ENCODE measurements at regions not wholly inside any gene's neighbourhood (a gene's known extent, or its start where the extent isn't known, plus 50 kb on each side); places are given as distances from the start of the nearest gene placed in this dataset.

- no peak for DNase-seq (ENCODE audit: low read depth in 4 of 4, low spot score in 3 of 4)
Observed at GRCh38 chr2:129061069-129061768, 742.6 kb upstream of the HS6ST1 start.

- no peak for DNase-seq (ENCODE audit: low read depth in 4 of 4, low spot score in 3 of 4)
Observed at GRCh38 chr2:129061769-129062121, 743.1 kb upstream of the HS6ST1 start.

DNA sequence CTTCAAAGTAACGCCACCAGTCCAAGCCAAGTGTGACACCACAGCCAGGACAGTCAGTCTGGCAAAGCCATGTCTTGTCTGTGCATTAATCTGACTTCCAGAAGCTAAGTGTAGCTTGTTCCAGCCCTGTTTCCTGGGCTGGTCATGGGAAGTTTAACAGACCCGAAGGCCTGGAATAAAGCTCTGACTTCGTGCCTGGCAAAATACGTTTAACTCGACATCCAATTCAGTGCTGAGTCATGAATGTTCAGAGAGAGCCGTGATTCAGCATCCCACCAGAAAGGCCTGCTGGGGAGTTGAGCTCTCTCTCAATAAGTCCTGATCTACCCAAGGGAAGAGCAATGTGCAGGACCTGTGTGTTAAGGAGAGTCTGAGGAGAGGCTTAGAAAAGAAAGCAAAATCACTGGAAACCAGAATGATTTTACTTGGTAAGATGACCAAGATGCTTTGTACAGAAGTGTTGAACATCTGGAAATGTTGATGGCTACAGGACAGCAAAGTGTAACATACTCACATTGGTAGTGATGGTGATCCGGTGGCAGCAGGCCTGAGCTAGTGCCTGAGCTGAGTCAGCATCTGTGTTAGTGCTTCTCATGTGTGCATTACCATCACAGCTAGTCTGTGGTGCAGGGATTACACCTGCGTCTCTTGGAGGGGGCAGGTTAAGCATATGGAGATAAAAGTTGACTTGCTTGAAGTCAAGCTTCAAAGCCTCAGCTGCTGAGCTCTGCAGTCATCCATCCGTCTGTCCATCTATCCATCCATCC, 743.7 kb upstream of the HS6ST1 start:
- no peak for DNase-seq (ENCODE audit: low read depth in 4 of 4, low spot score in 3 of 4)

- DNase-seq (ENCODE audit: low read depth in 4 of 4, low spot score in 3 of 4) = no peak
Observed at GRCh38 chr2:129067070-129067469, 748.4 kb upstream of the HS6ST1 start.

DNA sequence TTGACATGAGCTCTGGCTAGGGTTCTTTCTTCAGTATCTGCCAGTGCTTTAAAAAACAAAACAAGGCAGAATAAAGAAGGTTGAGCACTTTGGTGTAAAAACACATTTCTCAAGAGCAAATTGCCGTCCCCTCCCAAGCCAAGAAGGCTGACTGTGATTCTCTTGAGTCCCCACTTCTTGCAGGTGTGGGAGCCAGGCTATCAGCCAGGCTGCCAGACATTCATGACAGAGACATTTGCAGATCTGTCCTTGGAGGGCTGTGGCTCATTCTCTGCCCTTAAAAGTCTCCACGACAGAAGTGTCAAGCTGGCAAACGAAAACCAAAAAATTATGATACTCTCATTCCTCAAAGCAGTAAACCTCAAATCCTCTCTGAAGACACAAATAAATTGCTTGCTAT, 749.3 kb upstream of the HS6ST1 start:
- no peak for DNase-seq (ENCODE audit: low read depth in 4 of 4, low spot score in 3 of 4)

DNA sequence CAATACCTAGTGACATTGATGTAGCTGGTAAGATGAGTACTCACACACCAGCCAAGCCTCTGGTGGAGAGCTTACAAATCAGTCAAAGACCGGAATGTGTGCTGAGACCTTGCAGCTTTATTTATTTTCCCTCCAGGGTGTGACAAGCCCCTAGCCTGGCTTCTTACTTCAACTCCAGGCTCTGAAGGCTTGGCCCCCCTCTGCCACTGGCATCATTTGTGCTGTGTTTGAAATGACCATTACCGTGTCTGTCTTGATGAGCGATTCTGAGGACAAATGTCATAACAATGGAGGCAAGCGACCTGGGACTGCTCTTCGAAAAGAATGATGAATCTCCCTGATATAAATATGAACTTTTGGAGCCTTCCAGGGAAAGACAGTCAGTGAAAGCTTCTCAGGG, 749.9 kb upstream of the HS6ST1 start:
- no peak for DNase-seq (ENCODE audit: low read depth in 4 of 4, low spot score in 3 of 4)

- DNase-seq (ENCODE audit: low read depth in 4 of 4, low spot score in 3 of 4) = no peak
Observed at GRCh38 chr2:129069875-129070594, 751.4 kb upstream of the HS6ST1 start.

DNA sequence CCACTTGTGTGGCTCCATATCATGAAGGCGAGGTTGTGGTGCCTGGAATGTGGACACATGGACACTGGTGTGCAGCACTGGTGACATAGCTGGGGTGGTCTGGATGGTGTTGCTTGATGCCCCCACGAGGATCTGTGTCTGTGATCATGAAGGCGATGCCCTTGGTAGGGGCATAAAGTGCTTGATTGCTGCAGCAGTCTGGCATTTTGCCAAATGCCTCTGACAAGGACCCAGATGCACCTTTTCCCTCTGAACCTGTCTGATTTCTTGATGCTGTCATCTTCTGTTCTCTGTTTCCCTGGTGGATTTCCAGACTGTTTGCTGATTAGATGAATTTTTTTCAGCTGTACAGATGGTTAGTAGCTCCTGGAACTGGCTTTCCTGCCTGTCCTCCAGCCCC, 752.0 kb upstream of the HS6ST1 start:
- DNase-seq (ENCODE audit: low read depth in 4 of 4, low spot score in 3 of 4) = no peak

DNA sequence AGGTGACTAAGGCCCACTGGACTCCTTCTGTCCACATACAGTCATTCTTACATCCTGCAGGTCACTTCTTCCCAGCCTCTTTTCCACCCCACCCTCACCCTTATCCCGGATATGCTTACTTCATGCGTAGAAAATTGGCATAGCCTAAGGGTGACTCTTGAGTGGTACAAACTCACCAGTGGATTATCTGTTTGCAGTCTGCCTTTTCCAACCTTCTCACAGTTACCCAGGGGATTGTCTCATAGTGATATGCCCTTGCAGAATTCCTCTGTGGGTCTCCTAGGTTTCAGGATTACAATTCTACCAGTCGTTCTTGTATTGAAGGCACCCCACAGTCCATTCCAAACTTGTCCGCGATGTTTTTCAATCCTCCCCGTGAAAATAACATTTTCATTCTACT, 752.9 kb upstream of the HS6ST1 start:
- no peak for DNase-seq (ENCODE audit: low read depth in 4 of 4, low spot score in 3 of 4)

- DNase-seq (ENCODE audit: low read depth in 4 of 4, low spot score in 3 of 4) = no peak
Observed at GRCh38 chr2:129074298-129074920, 755.7 kb upstream of the HS6ST1 start.

- no peak for DNase-seq (ENCODE audit: low read depth in 4 of 4, low spot score in 3 of 4)
Observed at GRCh38 chr2:129078548-129078947, 759.9 kb upstream of the HS6ST1 start.

- DNase-seq (ENCODE audit: low read depth in 4 of 4, low spot score in 3 of 4) = no peak
Observed at GRCh38 chr2:129080715-129081476, 762.2 kb upstream of the HS6ST1 start.

DNA sequence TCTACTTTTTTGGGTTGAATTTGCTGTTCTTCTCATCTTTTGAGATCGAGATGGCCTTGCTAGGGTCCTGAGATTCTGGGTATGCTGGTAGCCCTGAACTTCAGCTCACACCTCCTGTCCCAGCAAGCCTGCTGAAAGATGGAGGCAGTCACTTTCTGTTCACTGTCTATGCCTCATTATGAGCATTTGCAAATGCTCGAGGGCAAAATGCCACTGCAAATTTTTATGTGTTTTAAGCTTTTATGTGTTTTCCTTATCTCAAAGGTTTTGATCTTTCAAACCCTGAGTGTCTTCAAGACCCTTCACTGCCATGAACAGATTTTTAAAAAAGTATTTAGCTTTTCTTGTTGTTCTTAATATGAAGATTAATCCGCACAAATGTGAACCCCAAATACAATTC, 766.7 kb upstream of the HS6ST1 start:
- no peak for DNase-seq (ENCODE audit: low read depth in 4 of 4, low spot score in 3 of 4)

GRCh38 chr2:129087133-129087813, 768.6 kb upstream of the HS6ST1 start:
- no peak for DNase-seq (ENCODE audit: low read depth in 4 of 4, low spot score in 3 of 4)

DNA sequence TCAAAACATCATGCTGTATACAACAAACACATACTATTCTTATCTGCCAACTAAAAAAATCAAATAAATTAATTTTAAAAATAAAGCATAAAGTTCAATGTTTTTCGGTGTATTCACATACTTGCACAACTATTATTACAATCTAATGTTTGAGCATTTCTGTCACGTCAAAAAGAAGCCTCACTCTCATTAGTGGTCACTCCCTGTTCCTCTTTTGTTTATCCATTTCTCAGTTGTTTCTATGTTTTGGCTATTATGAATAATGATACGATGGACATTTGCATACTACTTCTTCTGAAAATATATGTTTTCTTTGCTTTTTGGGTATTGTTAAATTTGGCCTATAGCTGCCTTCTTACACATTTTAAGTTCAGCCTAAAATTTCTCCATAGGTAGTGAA, 773.0 kb upstream of the HS6ST1 start:
- DNase-seq (ENCODE audit: low read depth in 4 of 4, low spot score in 3 of 4) = no peak

GRCh38 chr2:129092956-129093355, 774.3 kb upstream of the HS6ST1 start:
- DNase-seq (ENCODE audit: low read depth in 4 of 4, low spot score in 3 of 4) = peak in 2 of 4 donors; percentile 36 to 39

- DNase-seq (ENCODE audit: low read depth in 4 of 4, low spot score in 3 of 4) = no peak
Observed at GRCh38 chr2:129101186-129101585, 782.5 kb upstream of the HS6ST1 start.

GRCh38 chr2:129103936-129104878, 785.5 kb upstream of the HS6ST1 start:
- DNase-seq (ENCODE audit: low read depth in 4 of 4, low spot score in 3 of 4) = no peak

DNA sequence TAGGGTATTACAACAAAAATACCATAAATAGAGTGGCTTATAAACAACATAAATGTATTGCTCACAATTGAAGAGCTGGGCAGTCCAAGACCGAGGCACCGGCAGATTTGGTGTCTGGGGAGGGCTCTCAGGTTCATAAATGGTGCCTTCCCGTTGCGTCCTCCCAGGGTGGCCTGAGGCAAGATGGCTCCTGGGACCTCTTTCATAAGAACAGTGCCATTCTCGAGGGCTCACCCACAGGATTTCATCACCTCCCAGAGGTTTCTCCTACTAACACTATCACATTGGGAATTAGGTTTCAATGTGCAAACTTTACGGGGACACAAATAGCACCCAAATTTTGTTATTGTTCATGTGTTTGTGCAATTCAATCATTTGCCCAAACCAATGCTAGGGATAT, 793.5 kb upstream of the HS6ST1 start:
- DNase-seq (ENCODE audit: low read depth in 4 of 4, low spot score in 3 of 4) = no peak
